ENCODE measurements at regions not wholly inside any gene's neighbourhood (a gene's known extent, or its start where the extent isn't known, plus 50 kb on each side); places are given as distances from the start of the nearest gene placed in this dataset.

GRCh38 chr10:101301111-101301731, 52.7 kb upstream of the BTRC start:
- DNase-seq: peak; percentile 26

- no peak for DNase-seq
Observed at GRCh38 chr10:101303087-101303703, 50.8 kb upstream of the BTRC start.
